ENCODE measurements at regions not wholly inside any gene's neighbourhood (a gene's known extent, or its start where the extent isn't known, plus 50 kb on each side); places are given as distances from the start of the nearest gene placed in this dataset.
"Not testable (repeated sequence)": the region's sequence is repeated elsewhere in the genome, so short reads cannot be mapped to it uniquely, and the experiment has no call there.

DNA sequence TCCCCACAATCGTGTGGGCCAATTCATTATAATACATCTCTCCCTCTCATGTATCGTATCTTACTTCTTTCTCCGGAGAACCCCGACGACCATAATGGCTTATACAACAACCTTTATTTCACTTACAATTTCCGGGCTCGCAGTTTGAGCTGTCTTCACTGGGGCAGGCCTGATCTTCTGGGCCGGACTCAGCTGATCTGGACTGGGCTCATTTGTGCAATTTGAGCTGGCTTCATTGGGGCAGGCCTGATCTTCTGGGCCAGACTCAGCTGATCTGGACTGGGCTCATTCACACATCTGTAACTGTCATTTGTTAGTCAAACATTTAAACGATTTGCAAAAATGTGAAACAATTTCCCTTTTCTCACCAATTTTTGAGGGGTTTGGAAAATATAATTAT lies 171.5 kb upstream of the FRG1 start:
- DNase-seq: no peak

GRCh38 chr4:189771696-189772361 lies 168.8 kb upstream of the FRG1 start:
- DNase-seq: no peak

- DNase-seq: no peak
Observed at GRCh38 chr4:189773909-189774308, 166.8 kb upstream of the FRG1 start.

DNA sequence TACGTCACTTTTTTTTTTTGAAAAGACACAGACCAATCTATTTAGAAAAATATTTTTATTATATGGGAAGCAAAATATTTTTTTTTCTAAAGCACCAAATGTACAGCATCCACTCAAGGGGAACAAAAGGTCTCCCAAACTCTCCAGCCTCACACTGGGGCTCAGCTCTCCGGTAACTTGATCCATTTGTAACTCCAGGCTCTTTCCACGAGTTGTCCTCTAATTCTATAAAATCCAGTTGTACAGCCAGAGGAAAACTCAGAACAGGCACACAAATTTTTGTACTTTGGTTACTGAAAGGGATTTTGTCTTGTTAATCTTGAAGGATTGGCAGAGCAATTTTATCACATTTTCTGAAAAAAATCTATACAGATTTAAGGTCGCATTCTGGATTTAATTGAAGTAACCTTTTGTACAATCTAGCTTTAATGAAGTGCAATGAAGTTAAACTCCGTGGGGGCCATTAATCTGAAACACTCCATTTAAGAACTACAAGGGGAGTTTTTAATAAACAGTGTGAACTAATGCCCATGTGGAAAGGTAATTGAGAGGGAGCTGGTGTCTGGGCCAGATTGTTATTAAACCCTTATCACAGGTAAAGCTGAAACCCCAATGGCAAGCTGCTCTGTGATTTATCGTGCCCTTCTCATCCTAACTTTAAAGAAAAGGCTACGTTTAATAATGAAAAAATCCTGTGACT lies 161.2 kb upstream of the FRG1 start:
- no peak for DNase-seq

GRCh38 chr4:189780391-189780790 lies 160.3 kb upstream of the FRG1 start:
- peak; percentile 54 for DNase-seq

DNA sequence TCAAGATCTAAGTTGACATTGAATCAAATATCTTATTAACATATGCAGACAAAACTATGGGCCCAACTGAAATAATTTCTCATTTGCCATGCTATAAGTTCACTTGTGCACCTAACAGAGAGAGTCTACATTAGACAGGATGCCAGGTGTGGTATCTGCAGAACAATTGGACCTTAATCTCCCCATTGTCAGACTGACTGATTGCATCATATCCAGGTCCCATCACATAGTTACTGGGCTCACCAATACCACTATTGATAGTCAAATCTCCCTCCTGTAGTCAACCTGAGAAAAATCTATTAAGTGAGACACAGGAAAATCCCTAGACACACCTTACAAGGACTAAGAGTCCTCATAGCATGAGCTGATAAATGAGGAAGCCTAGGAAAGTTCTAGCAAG lies 156.0 kb upstream of the FRG1 start:
- DNase-seq: no peak

DNA sequence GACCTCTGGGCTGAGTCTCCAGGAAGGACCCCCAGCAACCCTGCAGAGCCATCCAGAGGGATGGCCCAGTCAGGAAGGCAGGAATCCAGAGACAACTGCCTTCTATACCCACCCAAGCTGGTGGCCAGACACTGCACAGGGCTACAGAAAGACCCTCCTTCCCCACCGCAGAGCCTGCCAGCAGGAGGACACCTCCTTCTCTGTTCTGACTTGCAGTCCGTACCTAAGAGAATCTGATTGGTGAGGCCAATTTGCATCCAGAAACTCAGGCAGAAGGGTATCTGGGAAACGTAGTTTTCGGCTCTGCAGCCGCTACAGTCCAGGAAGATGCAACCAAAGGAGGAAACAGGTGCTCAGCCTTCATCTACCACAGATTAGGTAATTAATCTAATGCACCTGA lies 155.4 kb upstream of the FRG1 start:
- DNase-seq: no peak

DNA sequence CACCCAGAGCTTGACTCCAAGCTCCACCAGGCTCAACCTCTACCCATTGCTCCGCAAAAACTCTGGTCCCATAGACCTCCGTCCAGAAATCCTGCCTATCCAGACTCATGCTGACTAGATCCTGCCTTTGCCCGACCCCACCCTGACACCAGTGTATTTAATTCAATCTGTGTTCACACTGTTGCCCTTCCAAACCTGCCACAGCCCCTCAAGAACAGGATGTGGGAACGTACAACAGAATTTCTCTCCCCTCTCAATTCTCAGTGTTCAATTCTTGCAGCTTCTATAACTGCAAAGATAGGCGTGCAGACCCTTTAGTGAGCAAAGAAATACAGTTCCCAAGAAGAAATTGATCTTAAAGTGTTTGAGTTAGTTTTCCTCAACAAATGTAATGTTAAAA lies 154.2 kb upstream of the FRG1 start:
- no peak for DNase-seq

DNA sequence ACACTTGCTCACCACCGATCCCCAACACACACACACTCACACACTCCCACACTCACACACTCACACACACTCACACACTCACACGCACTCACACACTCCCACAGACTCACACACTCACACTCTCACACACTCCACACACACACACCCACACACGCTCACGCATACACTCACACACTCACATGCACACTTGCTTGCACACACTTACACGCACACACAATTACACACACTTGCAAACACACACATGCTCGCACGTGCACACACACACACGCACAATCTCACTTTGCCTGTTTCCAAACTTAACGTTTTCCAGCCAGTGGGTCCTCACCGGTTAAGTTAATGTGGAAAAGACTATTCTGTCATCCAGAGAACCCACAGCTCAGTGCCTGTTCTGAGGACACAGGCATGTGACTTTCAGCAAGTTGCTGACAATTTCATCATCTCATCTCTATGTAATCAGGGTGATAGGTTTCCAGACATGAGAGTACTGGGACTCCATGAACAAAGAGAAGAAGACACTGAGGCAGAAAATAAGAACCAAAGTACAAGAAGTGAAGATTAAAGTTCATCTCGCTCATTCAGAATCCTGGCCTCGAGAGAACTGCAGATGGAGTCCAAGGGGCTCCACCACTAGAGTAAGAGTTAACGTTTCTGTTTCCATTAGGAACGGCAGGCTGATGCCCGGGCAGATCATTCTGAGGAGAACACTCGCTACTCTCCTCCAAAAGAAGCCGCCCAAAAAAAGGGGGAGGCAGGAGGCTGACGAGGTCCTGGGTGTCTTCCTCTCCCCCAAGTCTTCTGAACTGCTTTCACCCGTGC lies 153.2 kb upstream of the FRG1 start:
- DNase-seq: no peak

- DNase-seq: peak; percentile 89
Observed at GRCh38 chr4:189792924-189793618, 147.6 kb upstream of the FRG1 start.

GRCh38 chr4:189800545-189801088 lies 140.1 kb upstream of the FRG1 start:
- DNase-seq: no peak

- DNase-seq: no peak
Observed at GRCh38 chr4:189802884-189803283, 137.8 kb upstream of the FRG1 start.

DNA sequence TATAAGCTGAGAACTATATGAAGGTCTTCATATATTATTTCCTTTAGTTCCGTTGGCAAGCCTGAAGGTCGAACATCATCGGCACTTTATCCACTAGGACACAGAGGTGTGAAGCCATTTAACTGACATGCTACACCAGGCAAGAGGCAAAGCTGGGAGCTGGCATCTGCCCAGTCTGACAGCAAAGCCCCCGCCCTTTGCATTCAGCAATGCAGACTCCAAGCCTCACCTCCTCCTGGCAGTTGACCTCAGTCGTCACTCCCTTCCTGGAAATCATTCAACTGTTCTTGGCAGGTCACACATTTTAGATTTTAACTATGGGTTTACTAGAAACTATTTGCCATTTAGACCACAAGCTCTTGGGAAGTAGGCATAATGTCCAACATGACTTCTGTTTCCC lies 135.8 kb upstream of the FRG1 start:
- no peak for DNase-seq

GRCh38 chr4:189806506-189806905 lies 134.2 kb upstream of the FRG1 start:
- no peak for DNase-seq

DNA sequence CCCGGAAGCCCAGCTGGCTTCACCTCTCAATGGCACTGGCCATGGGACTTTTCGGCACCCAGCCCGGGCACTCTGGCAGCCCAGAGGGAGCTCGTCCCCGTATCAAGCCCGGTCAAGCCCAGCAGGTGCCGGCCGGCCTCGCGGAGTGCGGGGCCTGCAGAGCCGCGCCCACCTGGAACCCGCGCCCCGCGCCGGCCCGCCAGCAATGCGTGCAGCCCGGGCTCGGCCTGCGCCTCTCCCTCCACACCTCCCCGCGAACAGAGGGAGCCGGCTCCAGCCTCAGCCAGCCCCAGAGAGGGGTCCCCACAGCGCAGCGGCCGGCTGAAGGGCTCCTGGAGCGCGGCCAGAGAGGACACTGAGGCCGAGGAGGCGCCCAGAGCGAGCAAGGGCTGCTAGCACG lies 133.6 kb upstream of the FRG1 start:
- DNase-seq: no peak

GRCh38 chr4:189809241-189809735 lies 131.4 kb upstream of the FRG1 start:
- no peak for DNase-seq

GRCh38 chr4:189809839-189810238 lies 130.8 kb upstream of the FRG1 start:
- DNase-seq: no peak

DNA sequence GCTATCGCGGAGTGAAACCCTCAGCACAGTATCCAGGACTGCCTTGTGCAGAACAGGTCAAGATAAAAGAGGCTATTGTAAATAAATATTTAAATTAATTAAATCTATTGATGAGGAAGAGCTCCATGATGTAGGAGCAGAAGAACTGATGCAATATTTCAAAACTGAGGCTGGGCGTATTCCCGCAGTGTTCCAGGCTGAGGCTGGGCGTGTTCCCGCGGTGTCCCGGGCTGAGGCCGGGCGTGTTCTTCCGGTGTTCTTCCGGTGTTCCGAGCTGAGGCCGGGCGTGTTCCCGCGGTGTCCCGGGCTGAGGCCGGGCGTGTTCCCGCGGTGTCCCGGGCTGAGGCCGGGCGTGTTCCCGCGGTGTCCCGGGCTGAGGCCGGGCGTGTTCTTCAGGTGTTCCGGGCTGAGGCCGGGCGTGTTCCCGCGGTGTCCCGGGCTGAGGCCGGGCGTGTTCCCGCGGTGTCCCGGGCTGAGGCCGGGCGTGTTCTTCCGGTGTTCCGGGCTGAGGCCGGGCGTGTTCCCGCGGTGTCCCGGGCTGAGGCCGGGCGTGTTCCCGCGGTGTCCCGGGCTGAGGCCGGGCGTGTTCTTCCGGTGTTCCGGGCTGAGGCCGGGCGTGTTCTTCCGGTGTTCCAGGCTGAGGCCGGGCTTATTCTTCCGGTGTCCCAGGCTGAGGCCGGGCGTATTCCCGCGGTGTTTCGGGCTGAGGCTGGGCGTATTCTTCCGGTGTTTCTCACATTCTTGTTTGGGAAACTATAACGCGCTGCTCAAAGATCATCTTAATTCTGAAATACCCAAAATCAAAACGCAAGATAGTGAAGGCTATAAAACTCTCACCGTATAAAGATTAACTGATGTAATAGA lies 130.1 kb upstream of the FRG1 start:
- DNase-seq: not testable (repeated sequence)

- no peak for DNase-seq
Observed at GRCh38 chr4:189815404-189816192, 125.1 kb upstream of the FRG1 start.

DNA sequence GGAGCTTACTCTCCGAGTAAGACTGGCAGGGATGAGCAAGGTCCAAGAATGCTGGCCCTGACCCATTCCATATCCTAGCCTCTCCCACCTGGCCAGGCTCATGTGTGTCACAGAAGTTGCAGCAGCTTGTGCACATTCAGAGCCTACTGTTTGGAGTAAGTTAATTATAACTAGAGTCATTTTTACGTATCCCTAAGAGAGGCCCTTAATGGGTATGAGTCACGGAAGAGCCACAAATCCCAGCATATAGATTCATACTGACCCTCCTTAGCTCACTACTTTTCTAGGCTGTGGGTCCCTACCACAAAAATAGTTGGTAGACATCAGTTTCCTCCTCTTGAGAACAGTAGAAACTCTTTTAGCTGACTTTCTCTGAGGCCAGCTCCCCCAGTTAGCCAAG lies 118.3 kb upstream of the FRG1 start:
- DNase-seq: no peak
